ENCODE measurements at regions not wholly inside any gene's neighbourhood (a gene's known extent, or its start where the extent isn't known, plus 50 kb on each side); places are given as distances from the start of the nearest gene placed in this dataset.
"Not testable (repeated sequence)": the region's sequence is repeated elsewhere in the genome, so short reads cannot be mapped to it uniquely, and the experiment has no call there.

GRCh38 chr6:57966757-57967156 lies 649.3 kb downstream of the PRIM2 start:
- not testable (repeated sequence) for TF ChIP-seq CTCF (CRISPR knock-in tag; IDR thresholded peaks at IDR 0.05); NRL (CRISPR knock-in tag; IDR thresholded peaks at IDR 0.05; ENCODE audit: borderline replicate concordance); CHD2 (IDR thresholded peaks at IDR 0.05; ENCODE audit: low read depth, low read length); ZSCAN30 (CRISPR knock-in tag; IDR thresholded peaks at IDR 0.05); MXI1 (IDR thresholded peaks at IDR 0.05; ENCODE audit: borderline replicate concordance, low read depth, low read length); ZNF232 (CRISPR knock-in tag; IDR thresholded peaks at IDR 0.05; ENCODE audit: borderline replicate concordance); TERF1 (CRISPR knock-in tag; IDR thresholded peaks at IDR 0.05); MAZ (IDR thresholded peaks at IDR 0.05; ENCODE audit: borderline replicate concordance, low read depth, low read length); MAZ (CRISPR knock-in tag; IDR thresholded peaks at IDR 0.05; ENCODE audit: low read depth); ZNF766 (CRISPR knock-in tag; IDR thresholded peaks at IDR 0.05; ENCODE audit: borderline replicate concordance)

All from HepG2 (cell line).